ENCODE measurements at regions not wholly inside any gene's neighbourhood (a gene's known extent, or its start where the extent isn't known, plus 50 kb on each side); places are given as distances from the start of the nearest gene placed in this dataset.

GRCh38 chr10:45136256-45136655 is 135.5 kb downstream of the ZNF22 start:
- no peak for TF ChIP-seq POLR2A (IDR thresholded peaks at IDR 0.05)
- TF ChIP-seq, protein P1, sequence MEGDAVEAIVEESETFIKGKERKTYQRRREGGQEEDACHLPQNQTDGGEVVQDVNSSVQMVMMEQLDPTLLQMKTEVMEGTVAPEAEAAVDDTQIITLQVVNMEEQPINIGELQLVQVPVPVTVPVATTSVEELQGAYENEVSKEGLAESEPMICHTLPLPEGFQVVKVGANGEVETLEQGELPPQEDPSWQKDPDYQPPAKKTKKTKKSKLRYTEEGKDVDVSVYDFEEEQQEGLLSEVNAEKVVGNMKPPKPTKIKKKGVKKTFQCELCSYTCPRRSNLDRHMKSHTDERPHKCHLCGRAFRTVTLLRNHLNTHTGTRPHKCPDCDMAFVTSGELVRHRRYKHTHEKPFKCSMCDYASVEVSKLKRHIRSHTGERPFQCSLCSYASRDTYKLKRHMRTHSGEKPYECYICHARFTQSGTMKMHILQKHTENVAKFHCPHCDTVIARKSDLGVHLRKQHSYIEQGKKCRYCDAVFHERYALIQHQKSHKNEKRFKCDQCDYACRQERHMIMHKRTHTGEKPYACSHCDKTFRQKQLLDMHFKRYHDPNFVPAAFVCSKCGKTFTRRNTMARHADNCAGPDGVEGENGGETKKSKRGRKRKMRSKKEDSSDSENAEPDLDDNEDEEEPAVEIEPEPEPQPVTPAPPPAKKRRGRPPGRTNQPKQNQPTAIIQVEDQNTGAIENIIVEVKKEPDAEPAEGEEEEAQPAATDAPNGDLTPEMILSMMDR (IDR thresholded peaks at IDR 0.05), result no peak

All from esophagus squamous epithelium (tissue), 4 donors.